GM12874 (cell line): ENCODE measurements at regions not wholly inside any gene's neighbourhood (a gene's known extent, or its start where the extent isn't known, plus 50 kb on each side); places are given as distances from the start of the nearest gene placed in this dataset.

Source experiments
- TF ChIP-seq, protein P1 (sequence below): IDR thresholded peaks from 2 replicates; pipeline ENCODE4 v1.5.1; 2011; ENCODE audit warnings: low read depth, mild to moderate bottlenecking, control low read depth, low read length, moderate library complexity; ENCODE audit not compliant: insufficient read depth

DNA sequence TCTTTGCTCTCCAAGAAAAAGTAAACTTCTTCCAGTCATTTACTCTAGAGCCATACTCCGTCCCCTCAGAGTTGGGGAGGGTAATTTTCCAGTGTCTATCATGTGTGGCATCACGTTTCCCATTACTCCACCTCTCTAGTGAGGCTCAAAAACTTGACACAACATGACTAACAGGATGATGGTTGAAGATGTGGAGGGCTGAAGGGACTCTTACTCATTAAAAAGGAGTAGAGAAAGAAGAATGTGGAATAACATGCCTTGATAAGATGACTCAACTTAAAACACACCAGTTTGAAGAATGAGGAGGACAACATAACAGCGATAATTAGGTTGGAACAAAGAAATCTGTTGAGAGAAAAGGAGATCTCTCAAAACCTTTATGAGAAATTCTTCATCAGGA is 894.3 kb downstream of the OTOL1 start:
- TF ChIP-seq, protein P1, sequence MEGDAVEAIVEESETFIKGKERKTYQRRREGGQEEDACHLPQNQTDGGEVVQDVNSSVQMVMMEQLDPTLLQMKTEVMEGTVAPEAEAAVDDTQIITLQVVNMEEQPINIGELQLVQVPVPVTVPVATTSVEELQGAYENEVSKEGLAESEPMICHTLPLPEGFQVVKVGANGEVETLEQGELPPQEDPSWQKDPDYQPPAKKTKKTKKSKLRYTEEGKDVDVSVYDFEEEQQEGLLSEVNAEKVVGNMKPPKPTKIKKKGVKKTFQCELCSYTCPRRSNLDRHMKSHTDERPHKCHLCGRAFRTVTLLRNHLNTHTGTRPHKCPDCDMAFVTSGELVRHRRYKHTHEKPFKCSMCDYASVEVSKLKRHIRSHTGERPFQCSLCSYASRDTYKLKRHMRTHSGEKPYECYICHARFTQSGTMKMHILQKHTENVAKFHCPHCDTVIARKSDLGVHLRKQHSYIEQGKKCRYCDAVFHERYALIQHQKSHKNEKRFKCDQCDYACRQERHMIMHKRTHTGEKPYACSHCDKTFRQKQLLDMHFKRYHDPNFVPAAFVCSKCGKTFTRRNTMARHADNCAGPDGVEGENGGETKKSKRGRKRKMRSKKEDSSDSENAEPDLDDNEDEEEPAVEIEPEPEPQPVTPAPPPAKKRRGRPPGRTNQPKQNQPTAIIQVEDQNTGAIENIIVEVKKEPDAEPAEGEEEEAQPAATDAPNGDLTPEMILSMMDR, result no peak

DNA sequence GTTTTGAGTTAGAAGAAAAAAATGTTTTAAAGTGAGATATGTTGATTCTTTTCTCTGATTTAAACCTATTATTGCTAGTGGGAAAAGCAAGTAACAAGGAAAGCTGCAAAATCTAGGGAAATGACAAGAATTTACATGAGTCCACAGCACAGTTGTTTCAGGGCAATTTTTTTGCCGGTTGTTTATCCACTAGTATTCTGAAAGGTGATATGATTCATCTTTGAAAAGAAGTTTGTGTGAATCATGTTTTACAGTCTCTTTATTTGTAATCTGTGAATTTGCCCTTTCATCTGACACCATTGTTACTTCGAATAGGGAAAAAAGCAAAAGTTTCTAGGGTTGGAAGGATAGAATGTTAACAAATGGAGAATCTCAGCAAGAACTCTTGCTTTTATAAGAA is 894.7 kb downstream of the OTOL1 start:
- TF ChIP-seq, protein P1, result no peak

DNA sequence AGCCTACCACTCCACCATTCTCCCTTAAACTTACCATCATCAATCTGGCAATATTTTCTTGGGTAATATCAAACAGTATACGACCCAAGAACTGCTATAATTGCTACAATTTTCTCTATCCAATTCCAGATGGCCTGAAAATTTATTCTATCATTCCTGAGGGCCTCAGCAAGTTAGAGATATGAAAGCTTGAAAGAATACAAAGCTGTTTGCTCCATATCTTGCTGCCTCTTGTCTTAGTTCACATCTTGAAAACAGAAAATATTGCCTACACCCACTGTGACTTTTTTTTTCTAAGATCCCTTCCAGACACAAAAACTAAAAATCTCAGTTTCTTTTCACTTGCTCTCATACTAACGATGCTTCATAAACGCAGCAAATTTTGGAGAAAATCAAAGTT is 898.9 kb downstream of the OTOL1 start:
- TF ChIP-seq, protein P1, result no peak

DNA sequence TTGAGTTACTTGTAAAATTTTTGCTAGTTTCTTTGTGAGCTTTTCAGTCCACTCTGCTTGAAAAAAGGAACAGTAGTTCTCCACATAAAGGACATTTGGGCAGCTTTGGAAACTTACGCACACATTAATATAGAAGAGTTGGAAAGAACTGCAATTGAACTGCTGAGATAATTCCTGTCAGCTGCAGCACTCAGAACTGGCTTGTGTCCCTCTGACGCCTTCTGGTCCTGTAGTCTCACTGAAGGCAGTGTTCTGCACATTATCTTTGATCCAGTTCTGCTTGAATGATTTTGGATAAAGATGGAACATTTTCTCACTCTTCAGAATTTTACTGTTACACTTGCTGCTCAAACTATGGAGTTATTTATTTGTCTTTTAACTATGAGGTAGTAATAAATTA is 901.9 kb downstream of the OTOL1 start:
- TF ChIP-seq, protein P1, result no peak

DNA sequence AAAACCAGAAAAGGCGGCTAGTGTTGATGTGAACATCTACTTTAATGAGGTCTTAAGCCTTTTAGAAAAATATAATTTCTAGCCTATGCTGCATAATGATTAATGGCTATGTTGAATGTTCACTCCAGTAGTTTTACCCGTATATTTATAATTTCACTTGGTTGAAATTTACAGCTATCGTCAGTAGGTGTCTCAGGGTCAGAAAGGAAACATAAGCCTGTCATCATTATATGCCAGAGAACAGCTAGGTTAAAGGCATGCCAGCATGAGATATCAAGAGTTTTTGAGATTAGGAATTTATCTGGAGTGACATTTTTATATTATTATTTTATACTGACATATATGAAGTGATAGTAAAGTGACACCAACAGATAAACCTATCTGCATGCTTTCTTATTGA is 904.1 kb downstream of the OTOL1 start:
- TF ChIP-seq, protein P1, result no peak

DNA sequence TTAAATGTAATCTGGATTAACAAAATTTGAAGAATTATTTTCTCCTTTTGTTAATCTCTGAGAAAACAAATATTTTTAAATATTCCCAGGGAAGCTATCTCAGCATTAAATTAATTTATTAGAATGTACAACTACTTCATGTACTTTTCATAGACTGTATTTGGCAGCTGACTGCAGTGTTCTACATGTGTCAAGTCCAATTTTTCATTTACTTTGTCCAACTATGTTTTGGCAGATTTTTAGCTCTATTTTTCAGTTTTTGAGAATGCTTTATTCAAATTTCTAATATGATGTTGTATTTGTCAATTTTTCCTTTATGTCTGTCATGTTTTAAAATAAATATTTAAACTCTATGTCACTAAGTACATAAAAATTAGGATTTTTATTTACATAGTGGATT is 925.1 kb downstream of the OTOL1 start:
- TF ChIP-seq, protein P1, result no peak

DNA sequence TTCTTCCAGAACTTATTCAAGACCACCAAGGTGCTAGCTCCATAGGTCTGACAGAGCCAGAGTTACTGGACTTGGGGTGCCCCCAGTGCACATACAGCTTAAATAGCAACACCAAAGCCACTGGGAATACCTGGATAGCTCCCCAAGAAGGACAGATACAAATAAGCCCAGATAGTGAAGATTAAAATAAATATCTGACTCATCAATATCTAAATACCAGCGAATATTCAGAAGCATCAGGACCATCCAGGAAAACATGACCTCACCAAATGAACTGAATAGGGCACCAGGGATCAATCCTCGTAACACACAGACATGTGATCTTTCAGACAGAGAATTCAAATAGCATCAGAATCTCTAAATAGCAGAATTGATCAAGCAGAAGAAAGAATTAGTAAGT is 931.6 kb downstream of the OTOL1 start:
- TF ChIP-seq, protein P1, result no peak

DNA sequence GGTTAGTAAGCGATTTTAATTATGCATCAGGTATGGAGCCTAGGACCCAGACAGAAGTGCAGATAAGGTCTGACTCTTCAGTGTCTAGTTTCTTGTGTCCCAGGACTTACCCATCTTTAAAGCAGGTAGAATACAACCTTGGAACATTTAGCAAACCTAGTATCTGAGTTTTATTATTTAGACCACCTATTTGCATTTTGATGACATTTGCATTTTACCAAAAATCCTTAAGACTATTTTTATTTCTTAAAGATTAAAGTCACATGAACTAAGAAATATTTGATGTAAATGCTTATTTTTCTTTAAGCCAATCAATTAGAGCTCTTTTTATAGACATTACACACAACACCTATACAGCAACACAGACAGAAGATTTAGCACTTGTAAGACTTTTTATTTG is 939.1 kb downstream of the OTOL1 start:
- TF ChIP-seq, protein P1, result no peak
